T-helper 1 cell treated with Interleukin-12 subunit alpha and Interleukin-12 subunit beta and Interleukin-4 antibody, amounts not matched to agents 30 μg/mL and 1 μg/mL, for 36 hours (primary cell): ENCODE measurements at regions not wholly inside any gene's neighbourhood (a gene's known extent, or its start where the extent isn't known, plus 50 kb on each side); places are given as distances from the start of the nearest gene placed in this dataset.

ENCODE experiments used
- H3K27ac Mint-ChIP-seq: one replicate; pipeline ENCODE4 v1.8.0; 2021; ENCODE audit warnings: mild to moderate bottlenecking, mixed read lengths
- H3K27me3 Mint-ChIP-seq: one replicate; pipeline ENCODE4 v1.8.0; 2021; ENCODE audit warnings: low read depth, mixed read lengths
- H3K36me3 Mint-ChIP-seq: one replicate; pipeline ENCODE4 v1.8.0; 2021; ENCODE audit warnings: low read depth, mixed read lengths
- H3K4me1 Mint-ChIP-seq: one replicate; pipeline ENCODE4 v1.8.0; 2021; ENCODE audit warnings: low read depth, mixed read lengths
- H3K4me3 Mint-ChIP-seq: one replicate; pipeline ENCODE4 v1.8.0; 2021; ENCODE audit warnings: mild to moderate bottlenecking, moderate library complexity, mixed read lengths
- H3K9me3 Mint-ChIP-seq: one replicate; pipeline ENCODE4 v1.8.0; 2021; ENCODE audit warnings: mixed read lengths

DNA sequence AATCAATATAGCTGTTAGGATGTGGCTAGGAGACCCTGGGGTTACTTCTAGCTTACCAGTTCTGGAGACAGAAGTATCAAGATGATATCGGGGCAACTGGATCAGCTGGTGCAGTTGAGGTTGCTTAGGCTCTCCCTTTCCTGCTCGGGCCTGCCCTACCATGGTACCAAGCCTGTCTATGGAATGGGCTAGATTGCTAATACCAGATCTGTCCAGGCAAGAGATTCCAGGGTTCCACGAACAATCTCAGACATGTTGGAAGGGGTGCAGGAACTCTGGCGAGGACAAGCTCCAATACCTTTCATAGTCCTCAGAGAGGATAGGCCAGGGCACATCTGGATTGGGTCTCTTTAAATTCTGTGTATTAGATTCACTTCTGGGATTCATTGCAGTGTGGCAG lies 53.8 kb downstream of the ADM start:
- Mint-ChIP-seq H3K36me3 (no peaks in the 10 kb centered on the region), H3K4me1 (no peaks in the 10 kb centered on the region), H3K4me3 (no peak overlapping the region), H3K9me3 (no peaks in the 10 kb centered on the region), H3K27me3 (peaks cover 45% of the 10 kb centered on the region), H3K27ac (no peak overlapping the region)

- Mint-ChIP-seq H3K27me3 (peaks cover 44% of the 10 kb centered on the region), H3K27ac (no peak overlapping the region), H3K4me1 (no peaks in the 10 kb centered on the region), H3K36me3 (no peaks in the 10 kb centered on the region), H3K4me3 (no peak overlapping the region), H3K9me3 (no peaks in the 10 kb centered on the region)
Observed at GRCh38 chr11:10359171-10359570, 54.3 kb downstream of the ADM start.

GRCh38 chr11:10360835-10361234 lies 56.0 kb downstream of the ADM start:
- Mint-ChIP-seq H3K27ac (no peak overlapping the region), H3K36me3 (no peaks in the 10 kb centered on the region), H3K9me3 (no peaks in the 10 kb centered on the region), H3K4me3 (no peak overlapping the region), H3K4me1 (no peaks in the 10 kb centered on the region), H3K27me3 (peaks cover 34% of the 10 kb centered on the region)

DNA sequence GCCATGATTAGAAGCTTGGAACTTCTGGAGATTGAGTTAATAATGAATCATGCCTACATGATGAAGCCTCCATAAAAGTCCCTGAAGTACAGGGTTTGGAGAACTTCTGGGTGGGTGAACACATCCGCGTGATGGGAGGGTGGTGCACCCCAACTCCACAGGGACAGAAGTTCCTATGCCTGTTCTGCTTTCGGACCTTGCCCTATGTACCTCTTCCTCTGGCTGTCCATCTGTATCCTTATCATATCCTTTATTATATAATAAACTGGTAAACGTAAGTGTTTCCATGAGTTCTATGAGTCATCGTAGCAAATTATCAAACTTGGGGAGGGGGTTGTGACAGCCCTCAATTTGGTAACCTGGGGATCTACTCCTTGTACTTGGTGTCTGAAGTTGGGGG lies 60.2 kb downstream of the ADM start:
- Mint-ChIP-seq H3K36me3 (no peaks in the 10 kb centered on the region), H3K4me1 (peaks cover 3% of the 10 kb centered on the region), H3K27ac (no peak overlapping the region), H3K9me3 (no peaks in the 10 kb centered on the region), H3K27me3 (peaks cover 18% of the 10 kb centered on the region), H3K4me3 (no peak overlapping the region)

DNA sequence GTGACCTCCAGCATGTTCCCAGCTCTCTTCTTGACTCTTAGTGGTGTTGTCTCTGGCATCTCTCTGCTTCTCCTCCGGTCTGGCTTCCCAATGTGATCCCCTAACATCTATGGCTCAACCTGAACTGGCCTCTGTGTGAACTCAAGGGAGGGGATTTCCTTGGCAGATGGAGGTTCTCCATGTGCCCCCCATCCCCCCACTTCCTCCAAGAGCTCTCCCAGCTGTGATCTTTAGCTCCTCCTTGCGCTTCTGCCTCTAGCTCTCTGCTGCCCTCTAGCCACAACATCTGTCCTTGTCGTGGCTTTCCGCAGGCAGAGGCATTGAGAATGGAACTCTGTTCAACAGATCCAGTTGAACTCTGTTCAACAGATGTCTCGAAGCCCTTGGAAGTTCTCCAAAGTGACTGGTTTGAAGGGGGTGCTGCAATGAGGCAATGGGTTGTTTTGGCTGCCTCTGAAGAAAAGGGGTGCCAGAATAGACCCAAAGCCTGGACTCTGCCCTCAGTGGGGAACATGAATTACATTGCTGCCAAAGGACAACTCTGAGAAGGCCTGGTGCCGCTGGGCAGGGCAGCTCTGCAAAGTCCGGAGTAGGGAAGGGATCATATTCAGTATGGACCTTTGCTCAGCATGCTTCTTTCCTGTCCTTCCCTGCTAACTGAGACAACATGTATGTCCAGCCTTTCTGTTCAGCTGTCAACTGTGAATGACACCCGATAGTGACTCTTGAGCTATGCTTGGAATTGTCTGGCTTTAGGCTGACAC lies 61.9 kb downstream of the ADM start:
- peaks cover 3% of the 10 kb centered on the region for H3K4me1 Mint-ChIP-seq
- H3K36me3 Mint-ChIP-seq: no peaks in the 10 kb centered on the region
- peak overlapping the region; percentile 10 for H3K27ac Mint-ChIP-seq
- H3K9me3 Mint-ChIP-seq: no peaks in the 10 kb centered on the region
- H3K4me3 Mint-ChIP-seq: no peak overlapping the region
- H3K27me3 Mint-ChIP-seq: peaks cover 15% of the 10 kb centered on the region

DNA sequence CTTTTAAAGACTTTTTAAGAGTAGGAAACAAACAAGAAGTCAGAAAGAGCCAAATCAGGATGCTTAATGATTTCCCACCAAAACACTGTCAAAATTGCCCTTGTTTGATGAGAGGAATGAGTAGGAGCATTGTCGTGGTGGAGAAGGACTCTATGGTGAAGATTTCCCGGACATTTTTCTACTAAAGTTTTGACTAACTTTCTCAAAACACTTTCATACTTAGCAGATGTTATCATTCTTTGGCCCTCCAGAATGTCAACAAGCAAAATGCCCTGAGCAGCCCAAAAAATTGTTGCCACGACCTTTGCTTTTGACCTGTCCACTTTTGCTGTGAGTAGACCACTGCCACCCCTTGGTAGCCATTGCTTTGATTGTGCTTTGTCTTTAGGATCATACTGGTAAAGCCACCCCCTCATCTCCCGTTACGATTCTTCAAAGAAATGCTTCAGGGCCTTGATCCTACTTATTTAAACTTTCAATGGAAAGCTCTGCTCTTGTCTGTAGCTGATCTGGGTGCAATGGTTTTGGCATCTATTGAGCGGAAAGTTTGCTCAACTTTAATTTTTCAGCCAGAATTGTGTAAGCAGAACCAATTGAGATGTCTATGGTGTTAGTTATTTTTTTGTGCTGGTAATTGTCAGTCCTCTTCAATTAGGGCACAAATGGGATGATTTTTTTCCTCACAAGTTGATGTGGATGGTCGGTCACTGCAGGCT lies 67.2 kb downstream of the ADM start:
- no peaks in the 10 kb centered on the region for H3K36me3 Mint-ChIP-seq
- no peak overlapping the region for H3K4me3 Mint-ChIP-seq
- H3K4me1 Mint-ChIP-seq: no peaks in the 10 kb centered on the region
- H3K27me3 Mint-ChIP-seq: peaks cover 8% of the 10 kb centered on the region
- H3K27ac Mint-ChIP-seq: no peak overlapping the region
- H3K9me3 Mint-ChIP-seq: no peaks in the 10 kb centered on the region

DNA sequence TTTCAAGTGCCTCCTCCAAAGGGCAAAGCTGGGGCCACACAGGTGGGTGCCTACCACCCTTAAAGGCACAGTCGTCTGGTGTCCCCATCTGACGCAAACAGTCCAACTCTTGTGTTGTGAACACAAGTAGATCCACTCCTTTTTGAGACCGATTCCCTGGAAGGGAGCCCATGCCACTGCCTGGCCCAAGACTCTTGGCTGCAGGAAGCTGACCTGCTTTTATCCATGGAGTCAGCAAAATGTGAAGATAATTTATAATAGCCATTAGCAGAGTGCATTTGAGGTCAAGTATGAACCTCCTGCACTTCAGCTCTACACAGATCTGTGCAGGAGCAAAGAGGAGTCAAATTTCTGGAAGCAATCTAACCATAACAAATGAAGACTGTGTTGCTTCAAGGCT lies 68.5 kb downstream of the ADM start:
- H3K27me3 Mint-ChIP-seq: peaks cover 8% of the 10 kb centered on the region
- H3K4me1 Mint-ChIP-seq: no peaks in the 10 kb centered on the region
- H3K27ac Mint-ChIP-seq: no peak overlapping the region
- no peak overlapping the region for H3K4me3 Mint-ChIP-seq
- no peaks in the 10 kb centered on the region for H3K36me3 Mint-ChIP-seq
- H3K9me3 Mint-ChIP-seq: no peaks in the 10 kb centered on the region

DNA sequence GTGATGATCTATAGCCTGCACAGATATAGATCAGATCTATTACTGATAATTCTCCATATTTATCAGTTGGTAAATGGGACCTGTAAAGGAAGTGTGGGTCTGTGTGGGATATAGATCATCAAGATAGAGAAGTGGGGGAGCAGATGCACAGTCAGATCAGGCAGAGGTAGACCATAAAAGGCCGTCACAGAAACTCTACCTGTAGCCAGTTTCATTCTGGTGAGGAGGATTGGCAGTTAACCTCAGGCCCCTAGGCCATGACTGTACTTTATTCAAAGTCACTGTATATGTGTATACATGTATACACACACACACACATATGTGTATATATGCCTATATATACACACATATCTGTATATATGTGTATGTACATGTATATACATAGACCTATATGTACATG lies 69.1 kb downstream of the ADM start:
- Mint-ChIP-seq H3K36me3 (no peaks in the 10 kb centered on the region), H3K9me3 (no peaks in the 10 kb centered on the region), H3K4me1 (no peaks in the 10 kb centered on the region)

GRCh38 chr11:10374386-10374785 lies 69.5 kb downstream of the ADM start:
- no peak overlapping the region for H3K27ac Mint-ChIP-seq
- H3K36me3 Mint-ChIP-seq: no peaks in the 10 kb centered on the region
- H3K4me1 Mint-ChIP-seq: no peaks in the 10 kb centered on the region
- peaks cover 8% of the 10 kb centered on the region for H3K27me3 Mint-ChIP-seq
- H3K9me3 Mint-ChIP-seq: no peaks in the 10 kb centered on the region
- no peak overlapping the region for H3K4me3 Mint-ChIP-seq

More for the DNA sequence above, 69.1 kb downstream of the ADM start:
- Mint-ChIP-seq H3K27me3 (peaks cover 8% of the 10 kb centered on the region), H3K4me3 (no peak overlapping the region), H3K27ac (no peak overlapping the region)

GRCh38 chr11:10375280-10375971 lies 70.6 kb downstream of the ADM start:
- Mint-ChIP-seq H3K27me3 (peaks cover 8% of the 10 kb centered on the region), H3K4me1 (no peaks in the 10 kb centered on the region), H3K36me3 (no peaks in the 10 kb centered on the region), H3K4me3 (no peak overlapping the region), H3K27ac (no peak overlapping the region), H3K9me3 (no peaks in the 10 kb centered on the region)

GRCh38 chr11:10376061-10376460 lies 71.2 kb downstream of the ADM start:
- Mint-ChIP-seq H3K27ac (no peak overlapping the region), H3K4me1 (no peaks in the 10 kb centered on the region), H3K27me3 (peaks cover 8% of the 10 kb centered on the region), H3K9me3 (no peaks in the 10 kb centered on the region), H3K36me3 (no peaks in the 10 kb centered on the region), H3K4me3 (no peak overlapping the region)

DNA sequence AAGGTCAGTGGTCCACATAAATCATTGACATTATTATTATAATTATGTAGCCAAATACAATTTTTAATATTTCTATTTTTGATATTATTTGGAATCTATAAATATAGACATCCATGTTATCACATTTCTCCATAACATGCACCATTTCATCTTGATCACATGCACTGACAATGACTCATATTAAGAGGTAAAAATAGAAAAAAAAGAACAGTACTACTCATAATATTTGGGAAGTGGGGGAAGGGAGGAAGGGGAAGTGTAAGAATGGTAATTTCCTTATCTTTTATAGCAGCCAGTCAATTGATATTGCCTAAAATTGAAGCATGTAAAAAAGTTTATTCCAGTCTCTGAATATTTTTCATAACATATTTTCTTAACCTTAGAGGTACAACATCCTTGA lies 72.3 kb downstream of the ADM start:
- Mint-ChIP-seq H3K4me3 (no peak overlapping the region), H3K4me1 (no peaks in the 10 kb centered on the region), H3K9me3 (no peaks in the 10 kb centered on the region), H3K27me3 (peaks cover 12% of the 10 kb centered on the region), H3K36me3 (no peaks in the 10 kb centered on the region), H3K27ac (no peak overlapping the region)

DNA sequence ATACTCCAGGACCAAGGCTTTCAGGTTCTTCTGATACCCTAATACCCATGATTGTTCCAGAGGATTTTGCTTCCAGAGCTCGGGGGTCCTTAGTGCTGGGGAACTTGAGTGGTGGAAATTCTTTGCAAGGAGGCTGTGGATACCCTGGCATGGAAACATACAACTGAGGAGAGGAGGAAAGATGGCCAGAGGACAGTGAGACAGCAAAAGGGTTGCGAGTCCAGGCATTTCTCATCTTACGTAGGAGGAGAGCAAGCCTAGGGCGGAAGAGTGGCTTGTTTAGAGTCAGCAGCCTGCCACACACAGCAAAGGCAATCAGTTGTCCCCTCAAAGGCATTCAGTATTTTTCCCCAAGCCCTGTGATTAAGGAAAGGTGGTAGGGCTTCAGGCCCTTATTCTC lies 73.5 kb downstream of the ADM start:
- Mint-ChIP-seq H3K4me1 (no peaks in the 10 kb centered on the region), H3K9me3 (no peaks in the 10 kb centered on the region), H3K27ac (no peak overlapping the region), H3K27me3 (peaks cover 5% of the 10 kb centered on the region), H3K4me3 (no peak overlapping the region), H3K36me3 (no peaks in the 10 kb centered on the region)

DNA sequence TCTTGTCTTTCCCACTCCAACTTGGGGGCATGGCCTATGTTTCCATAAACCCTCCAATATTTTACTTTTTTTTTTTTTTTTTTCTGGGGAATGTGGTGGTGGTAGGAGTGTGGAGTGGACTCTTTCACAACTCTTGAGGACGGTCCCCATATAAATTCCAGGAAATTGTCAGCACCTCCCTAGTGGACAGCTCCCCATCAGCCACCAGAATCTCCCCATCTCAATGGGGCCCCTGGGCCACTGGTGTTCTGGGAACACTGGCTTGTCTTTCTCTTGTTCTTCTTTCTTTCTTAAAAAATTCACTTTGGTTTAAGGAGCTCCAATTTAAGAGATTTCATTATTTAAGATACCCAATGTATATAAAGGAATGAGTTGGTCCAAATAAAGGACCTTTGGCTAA lies 74.1 kb downstream of the ADM start:
- H3K27ac Mint-ChIP-seq: no peak overlapping the region
- peaks cover 5% of the 10 kb centered on the region for H3K27me3 Mint-ChIP-seq

DNA sequence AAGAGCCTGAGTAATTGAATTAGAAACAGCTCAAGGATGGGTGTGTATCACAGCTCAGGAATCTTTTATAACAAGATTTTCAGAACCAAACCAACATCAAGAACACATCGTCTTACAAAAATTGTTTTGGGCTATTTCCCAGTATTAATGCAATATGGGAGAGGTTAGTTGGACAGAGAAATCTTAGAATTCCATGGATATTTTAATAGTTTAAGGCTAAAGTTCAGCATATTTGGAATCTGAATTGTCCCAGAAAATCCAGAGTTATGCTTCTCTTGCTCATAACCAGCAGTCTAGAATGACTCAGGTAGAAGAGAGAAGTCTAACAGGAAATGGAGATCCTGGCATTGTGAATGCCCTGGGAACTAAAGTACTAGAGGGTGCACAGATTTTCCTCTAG lies 74.6 kb downstream of the ADM start:
- Mint-ChIP-seq H3K4me3 (no peak overlapping the region), H3K4me1 (no peaks in the 10 kb centered on the region), H3K36me3 (no peaks in the 10 kb centered on the region), H3K27ac (no peak overlapping the region), H3K9me3 (no peaks in the 10 kb centered on the region), H3K27me3 (peaks cover 5% of the 10 kb centered on the region)

More for the DNA sequence above, 74.1 kb downstream of the ADM start:
- no peak overlapping the region for H3K4me3 Mint-ChIP-seq
- H3K4me1 Mint-ChIP-seq: no peaks in the 10 kb centered on the region
- H3K9me3 Mint-ChIP-seq: no peaks in the 10 kb centered on the region
- no peaks in the 10 kb centered on the region for H3K36me3 Mint-ChIP-seq
